ENCODE measurements at regions not wholly inside any gene's neighbourhood (a gene's known extent, or its start where the extent isn't known, plus 50 kb on each side); places are given as distances from the start of the nearest gene placed in this dataset.

DNA sequence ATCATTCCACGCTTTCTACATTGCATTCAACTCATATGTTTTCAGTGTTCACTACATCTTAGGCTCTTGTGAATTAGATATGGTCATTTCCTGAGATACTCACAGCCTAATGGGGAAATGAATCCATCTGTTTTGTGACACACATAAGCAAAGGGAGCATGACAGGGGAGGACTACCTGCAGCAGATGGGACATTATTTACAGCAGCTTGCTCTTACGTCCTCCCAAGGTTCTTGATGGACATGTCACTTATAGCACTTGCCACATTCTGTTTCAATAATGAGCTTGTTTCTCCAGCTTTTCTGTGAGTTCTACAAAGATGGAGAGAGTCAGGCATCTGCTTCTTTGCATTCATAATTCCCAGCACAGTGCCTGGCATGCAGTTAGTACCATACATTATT is 1509.6 kb upstream of the TMEM132C start:
- DNase-seq (ENCODE audit: low read depth, low spot score), result no peak
- no peak overlapping the region for H3K4me3 ChIP-seq (ENCODE audit: low read depth, low read length)
- ChIA-PET POLR2A (no interaction called here), CTCF (no interaction called here)
- TF ChIP-seq, protein P1, sequence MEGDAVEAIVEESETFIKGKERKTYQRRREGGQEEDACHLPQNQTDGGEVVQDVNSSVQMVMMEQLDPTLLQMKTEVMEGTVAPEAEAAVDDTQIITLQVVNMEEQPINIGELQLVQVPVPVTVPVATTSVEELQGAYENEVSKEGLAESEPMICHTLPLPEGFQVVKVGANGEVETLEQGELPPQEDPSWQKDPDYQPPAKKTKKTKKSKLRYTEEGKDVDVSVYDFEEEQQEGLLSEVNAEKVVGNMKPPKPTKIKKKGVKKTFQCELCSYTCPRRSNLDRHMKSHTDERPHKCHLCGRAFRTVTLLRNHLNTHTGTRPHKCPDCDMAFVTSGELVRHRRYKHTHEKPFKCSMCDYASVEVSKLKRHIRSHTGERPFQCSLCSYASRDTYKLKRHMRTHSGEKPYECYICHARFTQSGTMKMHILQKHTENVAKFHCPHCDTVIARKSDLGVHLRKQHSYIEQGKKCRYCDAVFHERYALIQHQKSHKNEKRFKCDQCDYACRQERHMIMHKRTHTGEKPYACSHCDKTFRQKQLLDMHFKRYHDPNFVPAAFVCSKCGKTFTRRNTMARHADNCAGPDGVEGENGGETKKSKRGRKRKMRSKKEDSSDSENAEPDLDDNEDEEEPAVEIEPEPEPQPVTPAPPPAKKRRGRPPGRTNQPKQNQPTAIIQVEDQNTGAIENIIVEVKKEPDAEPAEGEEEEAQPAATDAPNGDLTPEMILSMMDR (IDR thresholded peaks at IDR 0.05; ENCODE audit: insufficient read depth, low read length, missing control alignments), result no peak

DNA sequence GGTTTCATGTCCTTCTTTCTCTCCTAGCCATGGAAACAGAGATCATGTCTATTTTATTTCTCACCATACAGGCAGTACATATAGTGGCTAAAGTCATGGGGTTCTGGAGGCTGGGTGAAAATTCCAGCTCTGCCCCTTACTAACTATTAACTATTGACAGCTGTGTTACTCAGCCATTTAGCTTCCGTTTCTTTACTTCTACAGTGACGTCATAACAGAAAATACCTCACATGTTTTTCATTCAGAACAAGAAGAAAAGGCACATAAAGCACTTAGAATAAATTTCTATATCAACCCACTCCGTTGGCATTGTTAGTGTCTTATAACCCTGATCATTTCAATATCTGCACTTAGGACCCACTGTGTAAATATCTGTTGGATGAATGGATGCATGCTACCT is 1506.9 kb upstream of the TMEM132C start:
- no peak overlapping the region for H3K4me3 ChIP-seq (ENCODE audit: low read depth, low read length)
- TF ChIP-seq, protein P1 (IDR thresholded peaks at IDR 0.05; ENCODE audit: insufficient read depth, low read length, missing control alignments), result no peak
- ChIA-PET POLR2A (no interaction called here), CTCF (no interaction called here)
- DNase-seq (ENCODE audit: low read depth, low spot score), result no peak

DNA sequence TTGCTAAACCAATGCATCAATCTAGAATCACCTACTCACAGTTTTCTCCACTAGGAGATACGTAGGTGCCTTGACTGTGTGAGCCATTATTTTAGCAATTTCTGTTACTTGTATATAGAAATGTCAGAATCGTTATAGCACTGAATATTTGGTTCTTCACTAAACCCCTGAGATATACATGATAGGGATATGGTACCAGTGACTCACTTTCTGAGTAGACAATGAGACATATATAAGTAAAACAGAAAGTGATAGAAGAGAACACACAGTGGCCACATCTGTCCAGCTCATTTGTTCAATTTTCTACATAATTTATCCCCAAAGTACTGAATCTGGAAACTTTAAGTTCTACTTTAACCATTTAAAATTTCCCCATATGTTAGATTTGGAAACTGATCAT is 1505.5 kb upstream of the TMEM132C start:
- TF ChIP-seq, protein P1 (IDR thresholded peaks at IDR 0.05; ENCODE audit: insufficient read depth, low read length, missing control alignments), result no peak
- no peak overlapping the region for H3K4me3 ChIP-seq (ENCODE audit: low read depth, low read length)
- CTCF ChIA-PET, result no interaction called here
- POLR2A ChIA-PET, result no interaction called here
- no peak for DNase-seq (ENCODE audit: low read depth, low spot score)

DNA sequence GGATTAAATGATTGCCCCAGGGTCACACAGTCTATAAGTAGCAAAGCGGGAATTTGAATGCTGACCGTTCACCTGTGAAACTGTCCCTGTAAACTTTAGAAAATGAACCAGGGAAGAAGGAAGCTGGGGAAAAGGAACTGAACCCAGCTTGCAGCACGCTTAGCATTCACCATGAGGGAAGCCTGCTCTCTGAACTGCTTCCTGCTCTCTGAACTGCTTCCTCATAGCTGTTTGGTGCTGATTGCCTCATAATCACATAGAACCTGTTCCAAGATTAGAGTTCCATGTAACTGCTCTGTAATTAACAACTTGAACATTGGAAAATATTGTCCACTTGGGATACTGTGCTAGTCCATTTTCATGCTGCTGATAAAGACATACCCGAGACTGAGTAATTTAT is 1504.8 kb upstream of the TMEM132C start:
- CTCF ChIA-PET, result no interaction called here
- no peak overlapping the region for H3K4me3 ChIP-seq (ENCODE audit: low read depth, low read length)
- DNase-seq (ENCODE audit: low read depth, low spot score), result no peak
- POLR2A ChIA-PET, result no interaction called here
- TF ChIP-seq, protein P1 (IDR thresholded peaks at IDR 0.05; ENCODE audit: insufficient read depth, low read length, missing control alignments), result no peak

DNA sequence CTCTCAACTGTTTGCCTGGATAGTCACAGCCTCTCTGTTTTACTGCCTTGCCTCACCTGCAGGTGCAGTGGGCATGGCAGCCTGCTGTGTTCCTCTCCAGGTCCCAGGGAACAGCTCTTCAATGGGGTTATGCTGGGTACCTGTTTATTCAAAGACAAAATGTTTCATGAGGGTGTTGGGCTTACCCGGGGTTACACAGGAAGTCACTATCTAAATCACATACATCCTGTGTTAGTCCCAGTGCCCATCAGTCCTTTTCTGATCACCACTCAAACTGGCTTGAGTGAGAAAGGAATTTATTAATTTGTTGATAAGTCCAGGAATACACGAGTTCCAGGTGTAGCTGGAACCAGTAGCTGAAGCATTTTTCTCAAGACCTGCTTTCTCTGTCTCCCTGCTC is 1503.6 kb upstream of the TMEM132C start:
- POLR2A ChIA-PET, result no interaction called here
- H3K4me3 ChIP-seq (ENCODE audit: low read depth, low read length), result no peak overlapping the region
- no peak for DNase-seq (ENCODE audit: low read depth, low spot score)
- TF ChIP-seq, protein P1 (IDR thresholded peaks at IDR 0.05; ENCODE audit: insufficient read depth, low read length, missing control alignments), result no peak
- CTCF ChIA-PET, result no interaction called here

DNA sequence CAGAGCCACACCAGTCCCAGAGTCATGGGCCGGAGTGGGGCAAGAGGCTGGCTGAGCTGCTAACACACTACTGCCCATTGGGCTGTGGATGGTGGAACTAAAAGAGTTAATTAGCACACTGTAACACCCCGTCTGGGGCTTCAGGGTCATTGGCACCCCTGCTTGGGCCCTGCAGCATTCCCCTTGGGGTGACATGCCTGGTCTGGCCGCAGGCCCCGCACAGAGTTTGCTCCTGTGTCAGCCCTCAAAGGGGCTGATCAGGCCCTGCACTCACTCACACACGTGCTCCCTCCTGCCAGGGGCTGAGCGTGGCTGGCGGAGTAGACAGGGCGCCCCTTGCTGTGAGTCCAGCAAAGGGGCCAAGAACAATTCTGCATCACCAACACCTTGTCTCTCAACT is 1499.6 kb upstream of the TMEM132C start:
- POLR2A ChIA-PET, result no interaction called here
- CTCF ChIA-PET, result no interaction called here
- DNase-seq (ENCODE audit: low read depth, low spot score), result no peak
- H3K4me3 ChIP-seq (ENCODE audit: low read depth, low read length), result no peak overlapping the region
- TF ChIP-seq, protein P1 (IDR thresholded peaks at IDR 0.05; ENCODE audit: insufficient read depth, low read length, missing control alignments), result no peak
